Astrocyte of the cerebellum (primary cell): ENCODE measurements at regions not wholly inside any gene's neighbourhood (a gene's known extent, or its start where the extent isn't known, plus 50 kb on each side); places are given as distances from the start of the nearest gene placed in this dataset.

ENCODE experiments used
- DNase-seq: peaks from one replicate; pipeline ENCODE4 v3.0.0-alpha.2; 2011; ENCODE audit warnings: low read depth
- H3K4me3 ChIP-seq: 2 replicates; pipeline ENCODE4 v1.5.1; 2011; ENCODE audit warnings: mild to moderate bottlenecking, low read depth, low read length, moderate library complexity
- in situ Hi-C: cut with HindIII; loops from 2 replicates; pipeline ENCODE4 v1.10.0; 2017; ENCODE audit warnings: low sequenced_read_pairs
- TF ChIP-seq, protein P1 (sequence below): IDR thresholded peaks from 2 replicates; pipeline ENCODE4 v1.5.1; 2012; ENCODE audit warnings: low read length, low read depth, moderate library complexity, mild to moderate bottlenecking; ENCODE audit errors: missing control alignments

DNA sequence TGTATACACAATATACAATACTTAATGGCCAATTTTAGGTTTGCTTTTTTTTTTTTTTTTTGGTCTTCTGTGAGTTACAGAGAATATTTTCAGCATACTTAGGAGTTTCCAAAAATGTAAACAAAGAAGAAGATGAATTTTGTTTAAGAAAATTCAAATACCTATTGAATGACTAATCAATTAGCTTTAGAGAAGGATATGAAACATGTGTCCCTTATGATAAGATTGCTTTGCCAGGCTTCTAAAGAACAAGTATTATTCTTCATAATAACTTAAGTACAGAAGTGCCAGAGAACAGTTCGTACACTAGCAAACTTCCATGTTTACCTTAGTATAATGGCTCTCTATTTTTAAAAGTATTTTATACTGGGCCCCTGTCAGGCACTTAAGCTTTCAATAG lies 1191.0 kb upstream of the NCAM2 start:
- DNase-seq, result no peak
- no peak overlapping the region for H3K4me3 ChIP-seq
- TF ChIP-seq, protein P1, sequence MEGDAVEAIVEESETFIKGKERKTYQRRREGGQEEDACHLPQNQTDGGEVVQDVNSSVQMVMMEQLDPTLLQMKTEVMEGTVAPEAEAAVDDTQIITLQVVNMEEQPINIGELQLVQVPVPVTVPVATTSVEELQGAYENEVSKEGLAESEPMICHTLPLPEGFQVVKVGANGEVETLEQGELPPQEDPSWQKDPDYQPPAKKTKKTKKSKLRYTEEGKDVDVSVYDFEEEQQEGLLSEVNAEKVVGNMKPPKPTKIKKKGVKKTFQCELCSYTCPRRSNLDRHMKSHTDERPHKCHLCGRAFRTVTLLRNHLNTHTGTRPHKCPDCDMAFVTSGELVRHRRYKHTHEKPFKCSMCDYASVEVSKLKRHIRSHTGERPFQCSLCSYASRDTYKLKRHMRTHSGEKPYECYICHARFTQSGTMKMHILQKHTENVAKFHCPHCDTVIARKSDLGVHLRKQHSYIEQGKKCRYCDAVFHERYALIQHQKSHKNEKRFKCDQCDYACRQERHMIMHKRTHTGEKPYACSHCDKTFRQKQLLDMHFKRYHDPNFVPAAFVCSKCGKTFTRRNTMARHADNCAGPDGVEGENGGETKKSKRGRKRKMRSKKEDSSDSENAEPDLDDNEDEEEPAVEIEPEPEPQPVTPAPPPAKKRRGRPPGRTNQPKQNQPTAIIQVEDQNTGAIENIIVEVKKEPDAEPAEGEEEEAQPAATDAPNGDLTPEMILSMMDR, result no peak
- in situ Hi-C loops, result no loop called here

DNA sequence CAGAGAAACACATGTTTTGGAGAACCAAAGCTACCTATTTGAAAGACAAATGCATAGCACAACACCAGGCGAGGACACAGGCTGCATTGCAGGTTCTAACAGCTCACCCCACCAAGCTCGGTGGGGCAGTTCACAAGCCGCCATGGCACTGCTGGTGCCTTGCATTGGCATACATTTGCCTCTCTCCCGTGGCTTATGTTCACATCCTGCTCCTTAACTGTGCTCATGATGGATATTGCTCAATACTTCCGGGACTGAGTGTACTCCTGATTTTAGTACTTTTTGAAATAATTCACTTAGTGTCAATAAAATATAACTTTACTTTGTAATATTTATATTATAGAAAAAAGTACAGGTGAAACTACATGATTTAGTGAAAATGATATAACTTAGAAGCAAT lies 1187.4 kb upstream of the NCAM2 start:
- in situ Hi-C loops, result no loop called here
- H3K4me3 ChIP-seq, result no peak overlapping the region
- TF ChIP-seq, protein P1, result no peak
- no peak for DNase-seq

DNA sequence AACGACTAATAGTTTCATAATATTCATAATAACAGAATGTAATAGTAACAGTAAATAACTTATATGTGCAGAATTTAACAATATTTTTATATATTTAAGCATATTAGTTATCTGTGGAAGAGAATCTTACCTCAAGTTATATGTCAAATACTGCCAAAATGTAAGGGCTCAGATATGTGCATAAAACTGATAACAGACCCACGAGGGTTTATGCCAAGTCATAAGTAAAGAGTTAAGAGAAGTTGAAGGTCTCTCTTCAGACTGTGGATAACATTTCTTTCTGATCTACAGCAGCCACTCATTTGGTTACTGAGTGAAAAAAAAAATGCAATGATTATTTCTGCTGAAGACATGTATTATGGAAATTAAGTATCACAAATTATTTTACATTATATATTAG lies 1167.8 kb upstream of the NCAM2 start:
- in situ Hi-C loops, result no loop called here

DNA sequence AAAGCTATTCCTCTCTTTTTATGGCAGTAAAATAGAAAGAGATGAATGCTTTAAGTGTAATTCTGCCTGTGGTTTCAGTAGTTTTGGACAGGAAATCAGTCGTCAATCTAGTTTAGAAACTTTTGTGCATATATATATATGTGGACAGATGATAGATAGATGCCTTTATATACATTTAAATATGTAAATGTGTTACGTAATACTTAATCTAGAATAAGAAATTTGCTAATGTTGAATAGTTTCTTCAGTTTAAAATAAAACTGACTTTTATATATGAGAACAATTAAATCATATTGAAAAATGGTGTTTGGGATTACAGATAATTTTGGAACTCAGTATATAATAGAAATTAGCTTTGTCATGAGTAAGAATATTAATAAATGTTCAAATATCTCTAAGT lies 1165.7 kb upstream of the NCAM2 start:
- TF ChIP-seq, protein P1, result no peak
- no peak for DNase-seq
- H3K4me3 ChIP-seq, result no peak overlapping the region
- in situ Hi-C loops, result no loop called here

More for the DNA sequence above, 1167.8 kb upstream of the NCAM2 start:
- DNase-seq, result no peak
- TF ChIP-seq, protein P1, result no peak
- no peak overlapping the region for H3K4me3 ChIP-seq

DNA sequence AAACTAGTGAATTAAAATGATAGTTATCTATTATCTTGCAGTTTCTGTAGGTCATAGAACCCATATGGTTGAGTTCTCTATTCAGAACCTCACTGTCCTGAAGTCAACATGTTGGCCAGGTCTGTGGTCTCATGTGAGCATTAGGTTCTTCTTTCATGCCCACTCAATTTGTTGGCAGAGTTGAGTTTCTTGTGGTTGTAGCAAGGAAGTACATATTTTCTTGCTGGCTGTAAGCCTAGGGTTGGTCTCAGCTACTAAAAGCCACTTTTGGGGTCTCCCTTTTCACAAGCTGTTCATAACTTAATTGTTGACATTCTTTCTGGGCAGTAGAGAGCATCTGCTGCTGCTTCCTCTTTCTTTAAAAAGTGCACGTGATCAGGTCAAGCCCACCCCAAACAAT lies 1165.1 kb upstream of the NCAM2 start:
- no peak overlapping the region for H3K4me3 ChIP-seq
- DNase-seq, result no peak
- TF ChIP-seq, protein P1, result no peak
- in situ Hi-C loops, result no loop called here

DNA sequence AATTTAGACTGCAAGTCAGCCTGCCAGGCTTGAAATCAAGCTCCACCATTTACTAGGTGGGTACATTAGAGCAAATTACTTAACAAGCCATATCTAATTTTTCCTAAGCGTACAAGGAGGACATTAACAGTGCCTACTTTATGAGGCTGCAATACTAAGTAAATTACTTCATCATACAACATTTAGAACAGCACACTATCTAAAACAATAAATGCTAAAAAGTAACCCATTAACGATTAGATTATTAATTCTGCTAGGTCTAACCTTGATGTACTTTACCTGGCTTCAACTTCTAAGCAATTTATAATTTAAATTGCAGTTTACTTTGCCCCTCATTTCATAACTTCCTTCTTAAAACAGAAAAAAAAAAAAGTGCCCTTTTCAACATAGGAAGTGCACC lies 1155.6 kb upstream of the NCAM2 start:
- no peak for DNase-seq
- TF ChIP-seq, protein P1, result no peak
- H3K4me3 ChIP-seq, result no peak overlapping the region
- in situ Hi-C loops, result no loop called here

DNA sequence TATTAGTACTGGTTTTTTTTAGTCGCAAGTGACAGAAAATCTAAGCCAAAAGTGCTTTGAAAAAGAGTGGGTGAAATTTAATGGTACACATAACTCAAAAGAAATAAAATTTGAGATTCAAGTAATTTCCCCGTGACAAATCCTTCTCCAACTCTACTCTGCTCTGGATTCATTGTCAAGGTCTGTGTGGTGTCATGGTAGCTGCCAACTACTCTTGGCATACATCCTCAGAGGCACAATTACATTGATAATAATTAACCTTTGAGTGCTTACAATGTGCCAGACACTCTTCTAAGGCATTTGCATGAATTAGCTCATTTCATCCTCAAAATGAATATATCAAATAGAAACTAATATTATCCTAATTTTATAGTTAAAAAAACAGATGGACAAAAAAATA lies 1153.9 kb upstream of the NCAM2 start:
- TF ChIP-seq, protein P1, result no peak
- in situ Hi-C loops, result no loop called here
- no peak for DNase-seq
- no peak overlapping the region for H3K4me3 ChIP-seq
